GM18511 (cell line): ENCODE measurements at regions not wholly inside any gene's neighbourhood (a gene's known extent, or its start where the extent isn't known, plus 50 kb on each side); places are given as distances from the start of the nearest gene placed in this dataset.
"Not testable (repeated sequence)": the region's sequence is repeated elsewhere in the genome, so short reads cannot be mapped to it uniquely, and the experiment has no call there.

Experiments
- ATAC-seq: cut with Tn5 transposase; IDR thresholded peaks from one replicate; pipeline ENCODE4 v1.9.1; 2021; ENCODE audit warnings: mild to moderate bottlenecking, moderate library complexity; ENCODE audit not compliant: unreplicated experiment

DNA sequence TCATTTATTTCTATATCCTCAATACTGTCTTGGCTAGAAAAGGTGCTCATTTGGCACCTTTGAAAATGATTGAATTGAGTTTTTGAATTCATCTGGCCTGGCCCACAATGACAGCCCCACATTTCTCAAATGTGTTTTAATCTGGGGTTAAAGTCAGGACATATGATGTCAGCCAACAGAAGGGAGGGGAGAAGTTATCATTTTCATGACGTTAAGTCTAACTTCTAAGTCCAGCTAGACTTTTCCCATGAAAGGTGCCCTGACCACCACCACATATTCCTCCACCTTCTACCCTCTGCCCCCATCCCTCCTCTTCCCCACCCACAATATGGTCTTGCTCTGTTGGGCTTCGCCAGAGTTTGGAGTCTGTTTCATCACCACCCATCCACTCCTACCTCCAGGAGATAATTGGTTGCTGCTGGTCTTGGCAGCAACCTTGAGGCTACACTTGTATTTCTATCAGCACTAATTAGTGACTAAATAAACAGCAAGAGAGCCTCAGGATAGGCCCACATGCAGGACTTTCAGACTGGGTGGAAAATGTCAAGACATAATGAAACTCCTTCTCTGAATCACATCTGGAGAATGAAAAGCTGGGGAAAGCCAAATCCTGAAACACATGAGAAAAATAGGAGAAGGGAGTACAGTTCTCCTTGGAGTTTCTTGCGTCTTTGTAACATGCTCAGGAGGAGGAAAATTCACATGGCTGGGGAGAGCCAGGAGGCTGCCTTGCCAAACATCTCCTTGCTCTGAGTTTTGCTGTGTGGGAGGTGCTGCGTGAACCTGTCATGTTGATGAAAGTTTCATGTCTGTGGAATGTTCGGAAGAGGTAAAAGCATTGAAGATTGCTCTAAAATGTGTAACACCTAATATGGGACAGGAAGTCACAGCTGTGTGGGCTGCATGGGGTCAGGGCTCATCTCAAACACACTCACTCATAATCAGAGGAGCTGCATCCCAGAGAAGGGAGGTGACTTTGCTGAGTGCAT, 544.7 kb upstream of the KLF4 start:
- ATAC-seq: no peak

DNA sequence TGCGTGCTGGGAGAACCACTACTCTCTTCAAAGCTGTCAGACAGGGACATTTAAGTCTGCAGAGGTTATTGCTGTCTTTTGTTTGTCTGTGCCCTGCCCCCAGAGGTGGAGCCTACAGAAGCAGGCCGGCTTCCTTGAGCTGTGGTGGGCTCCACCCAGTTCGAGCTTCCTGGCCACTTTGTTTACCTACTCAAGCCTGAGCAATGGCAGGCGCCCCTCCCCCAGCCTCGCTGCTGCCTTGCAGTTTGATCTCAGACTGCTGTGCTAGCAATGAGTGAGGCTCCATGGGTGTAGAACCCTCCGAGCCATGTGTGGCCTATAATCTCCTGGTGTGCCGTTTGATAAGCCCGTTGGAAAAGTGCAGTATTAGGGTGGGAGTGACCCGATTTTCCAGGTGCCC, 542.5 kb upstream of the KLF4 start:
- not testable (repeated sequence) for ATAC-seq

DNA sequence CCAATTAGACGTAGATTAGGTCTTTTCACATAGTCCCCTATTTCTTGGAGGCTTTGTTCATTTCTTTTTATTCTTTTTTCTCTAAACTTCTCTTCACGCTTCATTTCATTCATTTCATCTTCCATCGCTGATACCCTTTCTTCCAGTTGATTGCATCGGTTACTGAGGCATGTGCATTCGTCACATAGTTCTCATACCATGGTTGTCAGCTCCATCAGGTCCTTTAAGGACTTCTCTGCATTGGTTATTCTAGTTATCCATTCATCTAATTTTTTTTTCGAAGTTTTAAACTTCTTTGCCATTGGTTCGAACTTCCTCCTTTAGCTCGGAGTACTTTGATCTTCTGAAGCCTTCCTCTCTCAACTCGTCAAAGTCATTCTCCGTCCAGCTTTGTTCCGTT, 541.7 kb upstream of the KLF4 start:
- ATAC-seq: not testable (repeated sequence)

DNA sequence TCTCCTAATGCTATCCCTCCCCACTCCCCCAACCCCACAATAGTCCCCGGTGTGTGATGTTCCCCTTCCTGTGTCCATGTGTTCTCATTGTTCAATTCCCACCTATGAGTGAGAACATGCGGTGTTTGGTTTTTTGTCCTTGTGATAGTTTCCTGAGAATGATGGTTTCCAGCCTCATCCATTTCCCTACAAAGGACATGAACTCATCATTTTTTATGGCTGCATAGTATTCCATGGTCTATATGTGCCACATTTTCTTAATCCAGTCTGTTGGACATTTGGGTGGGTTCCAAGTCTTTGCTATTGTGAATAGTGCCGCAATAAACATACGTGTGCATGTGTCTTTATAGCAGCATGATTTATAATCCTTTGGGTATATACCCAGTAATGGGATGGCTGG, 537.1 kb upstream of the KLF4 start:
- not testable (repeated sequence) for ATAC-seq

DNA sequence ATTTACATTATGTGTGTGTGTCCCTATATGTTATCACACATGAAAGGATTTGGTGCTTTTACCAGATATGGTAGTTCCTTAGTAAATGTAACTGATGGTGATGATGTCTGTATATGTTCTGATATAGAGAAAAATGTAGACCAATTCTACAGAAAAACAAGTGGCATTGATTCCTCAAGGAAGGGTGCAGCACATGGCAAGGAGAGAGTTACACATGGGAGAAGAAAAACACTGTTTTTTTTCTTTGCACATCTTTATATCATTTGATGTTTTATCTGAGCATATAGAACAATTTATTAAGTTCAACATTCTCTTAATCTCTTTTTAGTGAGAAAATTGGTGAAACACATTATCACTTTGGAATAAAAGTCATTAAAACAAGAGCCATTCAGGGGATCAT, 535.0 kb upstream of the KLF4 start:
- no peak for ATAC-seq

DNA sequence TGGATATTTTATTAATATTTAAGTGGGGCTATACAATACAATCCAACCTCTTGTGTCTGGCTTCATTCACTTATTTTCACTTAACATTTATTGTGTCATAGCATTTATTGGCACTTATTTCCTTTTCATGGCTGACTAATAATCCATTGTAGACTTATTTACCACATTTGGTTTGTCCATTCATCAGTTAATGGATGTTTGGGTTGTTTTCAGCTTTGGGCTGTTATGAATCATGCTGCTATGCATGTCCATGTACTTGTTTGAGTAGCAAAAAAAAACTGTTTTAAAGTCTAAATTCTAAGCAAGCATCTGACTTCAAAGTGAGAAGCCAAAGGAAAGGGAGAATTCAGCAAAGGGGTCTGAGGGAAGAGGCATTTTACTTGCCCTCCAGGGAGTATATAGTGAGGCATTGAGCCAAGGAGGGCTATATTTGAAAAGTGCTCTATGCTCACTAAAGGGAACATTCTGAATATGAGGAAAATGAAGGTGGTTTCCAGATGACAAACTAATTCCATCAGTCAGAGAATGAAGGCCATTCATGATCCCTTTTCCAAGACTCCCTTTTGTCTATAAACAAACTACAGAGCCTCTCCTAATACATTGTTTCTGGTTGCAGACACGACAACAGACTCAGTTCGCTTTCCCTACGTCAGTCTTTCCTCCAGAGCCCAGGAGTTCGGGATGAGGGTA, 532.8 kb upstream of the KLF4 start:
- no peak for ATAC-seq

DNA sequence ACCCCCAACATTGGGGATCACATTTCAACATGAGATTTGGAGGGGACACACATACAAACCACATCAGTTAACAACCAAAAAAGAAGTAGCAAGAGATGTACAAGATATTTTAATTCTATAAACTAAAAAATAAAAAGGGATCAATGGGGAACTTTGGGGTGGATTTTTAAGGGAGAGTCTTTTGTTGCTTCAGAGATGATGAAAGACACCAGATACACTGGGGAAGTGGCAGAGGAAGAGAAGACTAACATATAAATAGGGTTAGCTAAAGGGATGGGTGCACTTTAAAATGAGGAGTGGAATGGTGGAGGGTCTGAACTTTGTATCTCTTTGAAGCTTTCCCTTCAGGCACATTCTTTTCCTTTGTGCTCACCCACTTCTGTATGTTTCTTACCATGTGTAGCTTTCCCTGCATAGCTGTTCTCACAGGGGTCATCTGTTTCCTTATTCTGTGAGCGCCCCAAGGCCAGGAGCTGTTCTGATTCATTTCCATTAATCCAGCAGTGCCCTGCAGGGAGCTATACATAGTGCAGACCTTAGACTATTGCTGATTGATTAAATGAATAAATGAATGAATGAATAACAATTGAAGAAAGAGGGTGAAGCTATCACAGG, 531.6 kb upstream of the KLF4 start:
- ATAC-seq: no peak

DNA sequence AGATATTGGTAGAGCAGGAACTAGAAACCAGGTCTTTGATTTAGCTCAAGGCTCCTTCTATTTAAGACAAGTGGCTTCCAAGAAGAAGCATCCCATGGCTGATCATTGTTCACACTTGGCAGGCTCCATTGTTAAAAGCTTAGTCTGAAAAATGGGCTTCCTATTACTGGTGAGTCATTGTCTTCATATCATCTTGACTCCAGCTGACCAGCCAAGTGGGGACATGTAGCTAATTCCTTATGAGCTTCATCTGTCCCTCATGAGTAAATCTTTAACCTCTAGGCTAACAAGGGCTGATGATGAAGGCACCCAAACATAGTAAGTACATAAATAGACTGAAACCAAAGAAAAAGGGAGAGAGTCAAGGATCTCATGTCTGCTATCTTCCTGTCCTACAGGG, 530.3 kb upstream of the KLF4 start:
- ATAC-seq: no peak

DNA sequence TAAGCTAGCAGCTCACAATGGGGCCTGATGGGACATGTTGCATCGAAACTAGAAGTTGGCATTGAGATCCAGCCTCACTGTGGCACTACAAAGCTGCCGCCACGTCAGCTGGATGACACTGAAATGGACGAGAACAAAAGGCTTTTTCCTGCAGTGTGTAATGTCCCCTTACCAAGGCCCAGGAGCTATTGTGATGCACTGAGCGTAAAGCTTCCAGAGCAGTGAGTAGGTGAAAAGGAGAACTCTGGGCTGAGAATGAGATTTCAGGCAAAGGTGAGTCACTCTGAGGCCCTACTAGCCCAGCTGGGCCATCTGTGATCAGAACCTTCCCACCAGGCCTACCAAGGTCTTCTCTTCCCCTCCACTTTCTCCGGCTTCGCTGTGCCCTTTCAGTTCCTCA, 528.1 kb upstream of the KLF4 start:
- no peak for ATAC-seq

DNA sequence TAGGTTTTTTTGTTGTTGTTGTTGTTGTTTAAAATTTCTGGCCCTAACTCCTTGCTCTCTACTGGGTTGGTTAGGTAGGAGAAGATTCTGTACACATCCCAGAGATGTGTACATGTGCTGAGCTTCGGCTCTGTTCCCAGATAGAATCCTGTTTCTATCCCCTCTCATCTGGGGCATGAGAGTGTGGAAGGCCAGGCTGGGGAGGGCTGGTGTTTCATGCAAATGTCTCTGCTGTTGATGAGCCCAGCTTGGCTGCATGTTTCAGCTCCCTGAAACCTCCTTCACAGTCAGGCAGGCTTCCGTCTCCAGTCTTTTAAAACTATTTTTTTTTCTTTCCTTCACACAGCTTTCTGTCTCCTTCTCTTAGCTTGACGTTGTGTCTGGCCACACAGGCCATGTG, 526.9 kb upstream of the KLF4 start:
- no peak for ATAC-seq

DNA sequence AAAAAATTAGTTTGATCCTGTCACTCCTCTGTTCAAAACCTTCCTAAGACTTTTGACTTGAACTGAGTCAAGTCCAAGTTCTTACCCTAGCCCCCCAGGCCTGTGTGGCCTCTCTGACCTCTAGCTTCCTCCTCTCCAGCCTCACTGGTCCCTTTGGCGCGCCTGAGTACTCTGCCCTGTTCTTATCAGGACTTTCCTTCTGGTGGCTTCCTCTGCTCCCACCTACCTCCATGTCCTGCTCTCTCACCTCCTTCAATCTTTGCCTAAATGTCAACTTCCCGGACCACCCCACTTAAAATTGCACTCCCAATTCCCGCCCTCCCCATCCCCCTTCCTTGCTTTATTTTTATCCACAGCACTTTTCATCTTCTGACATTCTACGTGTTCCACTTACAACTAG, 526.1 kb upstream of the KLF4 start:
- no peak for ATAC-seq

DNA sequence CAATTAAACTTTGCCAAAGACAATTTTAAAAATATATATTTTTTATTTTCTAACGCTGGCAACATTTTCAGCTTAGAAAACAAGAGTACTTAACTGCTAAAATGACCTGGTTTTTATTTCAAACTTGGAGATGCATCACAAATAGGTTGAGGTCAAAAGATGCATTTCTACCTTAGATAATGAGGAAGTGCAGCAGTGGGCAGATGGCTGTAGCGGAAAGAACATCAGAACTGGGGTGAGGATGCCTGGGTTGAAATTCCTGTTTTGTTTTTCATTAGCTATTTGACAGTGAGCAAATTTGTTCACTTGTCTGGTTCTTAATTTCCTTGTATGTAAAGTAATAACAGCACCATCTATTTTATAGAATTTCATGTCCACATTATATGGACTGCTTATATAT, 524.8 kb upstream of the KLF4 start:
- ATAC-seq: no peak

DNA sequence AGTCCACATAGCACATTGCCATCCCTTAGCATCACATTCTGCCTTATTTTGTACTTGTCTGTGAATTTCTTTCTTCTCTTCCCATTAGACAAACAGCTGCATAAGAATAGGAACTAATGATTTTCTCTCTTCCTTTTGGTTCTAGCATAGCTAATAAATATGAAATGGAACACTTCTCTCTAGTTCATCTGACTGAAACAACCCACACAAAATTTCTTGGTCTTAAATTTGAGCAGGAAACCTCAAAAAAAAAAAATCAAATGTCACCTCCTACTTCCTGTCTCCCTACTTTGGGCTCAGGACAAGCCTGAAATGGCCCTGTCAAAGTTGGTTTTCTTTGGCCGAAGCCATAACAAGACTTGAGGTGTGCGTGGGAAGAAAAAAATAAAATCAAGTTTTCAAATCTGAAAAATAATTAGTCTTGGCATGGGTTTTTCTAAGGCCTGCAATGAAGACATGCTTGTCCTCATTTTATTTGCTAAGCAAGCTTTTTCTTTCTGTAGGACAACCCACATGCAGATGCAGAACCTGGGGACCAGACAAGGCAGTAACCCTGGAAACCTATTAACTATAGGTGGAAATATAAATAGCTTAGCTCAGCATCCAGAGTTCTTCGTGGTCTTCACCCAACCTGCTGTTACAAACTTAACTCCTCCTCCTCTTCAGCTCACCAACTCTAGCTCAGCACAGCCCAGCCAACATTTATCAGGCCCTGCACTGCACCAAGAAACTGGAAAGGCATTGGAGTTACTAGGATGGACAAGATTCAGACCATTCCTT, 523.5 kb upstream of the KLF4 start:
- no peak for ATAC-seq

DNA sequence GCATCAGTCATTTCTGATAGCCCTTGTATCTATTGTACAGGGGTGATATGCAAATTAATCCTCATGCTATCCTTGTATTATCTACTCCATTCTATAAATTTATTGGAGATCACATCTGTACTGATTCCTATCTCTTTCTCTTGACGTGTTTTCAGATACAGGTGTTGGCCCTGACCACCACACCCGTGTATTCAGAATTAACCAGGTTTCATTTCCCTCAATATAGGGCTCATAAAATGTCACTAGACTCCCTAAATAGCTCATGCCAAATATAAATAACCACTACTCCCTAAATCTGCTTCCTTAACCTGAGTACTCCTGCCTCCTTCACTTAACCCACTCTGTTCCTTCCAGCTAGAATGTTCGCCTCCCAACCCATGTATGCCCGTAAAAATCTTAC, 522.8 kb upstream of the KLF4 start:
- ATAC-seq: no peak

DNA sequence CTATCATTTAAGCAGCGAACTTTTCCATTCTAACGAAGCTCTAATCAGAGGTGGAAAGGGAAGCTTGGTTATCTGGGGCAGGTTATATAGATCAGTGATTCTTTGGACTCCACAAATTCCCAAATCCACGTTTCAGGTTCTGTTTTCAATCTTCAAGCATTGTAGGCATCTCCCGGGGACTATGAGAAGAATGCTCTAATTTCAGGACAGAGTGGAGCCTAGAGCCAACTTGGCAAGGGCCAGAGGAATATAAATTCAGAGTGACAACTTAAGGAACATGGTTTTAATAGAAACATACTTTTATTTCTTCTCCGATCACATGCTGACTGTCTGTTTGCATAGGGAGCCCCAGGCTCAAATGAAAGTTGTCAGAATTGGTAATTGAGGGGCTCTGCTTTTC, 514.0 kb upstream of the KLF4 start:
- no peak for ATAC-seq

DNA sequence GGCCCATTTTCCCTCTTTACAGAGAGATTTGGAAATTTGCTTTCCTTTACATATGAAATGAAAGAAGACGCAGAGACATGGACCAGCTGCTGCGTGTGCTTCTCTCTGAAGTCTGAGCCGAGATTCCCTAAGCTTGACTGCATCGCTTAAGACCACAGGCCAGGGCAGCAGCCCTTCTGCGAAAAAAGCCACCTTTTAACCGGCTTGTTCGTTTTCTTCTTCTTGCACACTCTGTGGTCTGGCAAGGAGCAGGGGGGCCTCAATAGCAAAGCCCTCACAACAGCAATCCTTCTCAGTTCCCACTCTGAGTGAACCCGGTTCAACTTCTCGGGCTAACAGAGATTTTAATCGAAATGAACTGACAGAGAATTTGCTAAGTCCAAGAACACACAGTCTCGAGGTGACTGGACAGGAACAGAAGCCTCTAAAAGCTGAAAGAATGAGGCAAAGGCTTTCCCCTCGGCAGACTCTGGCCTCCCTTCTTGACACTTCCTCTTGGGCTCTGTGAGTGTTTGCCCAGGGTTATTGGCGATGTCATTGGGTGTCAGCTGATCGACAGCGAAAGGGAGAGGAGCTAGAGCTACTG, 512.9 kb upstream of the KLF4 start:
- no peak for ATAC-seq

DNA sequence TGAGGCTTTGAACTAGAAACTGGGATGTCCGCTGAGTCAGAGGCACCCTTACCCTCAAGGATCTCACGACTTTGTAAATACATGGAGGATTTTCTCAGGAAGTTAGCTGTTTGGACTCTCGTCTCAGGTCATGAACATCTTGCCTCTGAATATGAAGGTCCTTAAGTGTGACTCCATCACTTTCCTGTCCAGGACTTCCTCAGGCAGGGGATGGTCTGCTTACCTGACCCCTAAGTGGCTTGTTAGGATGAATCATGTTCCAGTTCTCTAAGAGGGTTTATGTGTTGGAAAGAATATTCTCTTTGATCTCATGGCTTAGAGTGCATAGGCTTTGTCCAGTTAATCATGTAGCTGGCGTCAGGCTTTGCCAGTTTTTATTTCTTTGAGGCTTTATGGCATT, 511.7 kb upstream of the KLF4 start:
- no peak for ATAC-seq

DNA sequence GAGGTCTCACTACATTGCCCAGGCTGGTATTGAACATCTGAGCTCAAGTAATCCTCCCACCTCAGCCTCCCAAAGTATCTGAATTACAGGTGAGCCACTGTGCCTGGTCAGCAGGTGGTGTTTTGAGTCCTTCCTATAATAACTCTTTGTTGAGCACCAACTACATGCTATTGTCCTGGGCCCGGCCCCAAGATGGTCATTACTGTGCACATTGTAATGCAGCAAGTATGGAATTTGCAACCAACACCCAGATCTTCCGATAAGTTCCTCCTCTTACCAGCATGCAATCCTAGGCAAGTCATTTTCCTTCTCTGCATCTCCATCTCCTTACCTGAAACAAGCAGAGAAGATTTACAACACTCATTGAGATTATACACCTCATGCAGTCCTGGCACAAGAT, 510.3 kb upstream of the KLF4 start:
- no peak for ATAC-seq

DNA sequence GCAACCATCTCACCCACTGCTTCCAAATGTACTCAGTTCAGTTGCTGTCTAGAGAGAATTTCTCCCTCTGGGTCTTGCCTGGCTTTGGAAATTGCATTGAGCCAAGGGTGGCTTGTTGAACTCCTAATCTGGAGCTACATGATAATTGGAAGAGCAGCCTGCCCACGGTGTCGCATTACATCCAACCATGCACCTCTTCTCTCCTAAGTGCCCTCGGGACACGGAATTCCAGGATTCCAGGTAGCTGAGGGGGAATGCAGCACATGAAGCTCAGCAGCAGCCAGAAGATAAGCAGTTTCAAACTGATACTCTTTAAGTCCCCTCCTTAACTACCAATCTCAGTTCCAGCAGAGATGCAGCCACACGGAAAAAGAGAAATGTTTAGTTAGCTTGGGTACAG, 509.4 kb upstream of the KLF4 start:
- ATAC-seq: no peak

DNA sequence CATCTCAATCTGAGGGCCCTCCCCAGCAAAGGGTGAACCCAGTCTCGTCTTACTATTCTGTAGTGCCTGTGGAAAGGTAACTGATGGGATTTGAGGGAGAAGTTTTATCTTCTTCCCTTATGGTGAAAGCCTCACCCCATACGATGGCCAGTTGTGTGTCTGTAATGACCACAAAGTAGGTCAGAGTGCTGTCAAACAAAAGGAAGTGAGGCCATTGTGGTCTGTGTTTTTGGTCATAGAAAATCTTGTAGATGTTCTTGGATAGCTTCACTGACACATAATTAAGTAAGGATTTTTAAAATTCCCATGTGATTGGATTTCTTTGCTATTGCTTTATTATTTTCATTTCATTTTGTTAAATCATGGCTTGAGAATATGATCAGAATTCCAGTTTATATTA, 505.1 kb upstream of the KLF4 start:
- ATAC-seq: no peak

DNA sequence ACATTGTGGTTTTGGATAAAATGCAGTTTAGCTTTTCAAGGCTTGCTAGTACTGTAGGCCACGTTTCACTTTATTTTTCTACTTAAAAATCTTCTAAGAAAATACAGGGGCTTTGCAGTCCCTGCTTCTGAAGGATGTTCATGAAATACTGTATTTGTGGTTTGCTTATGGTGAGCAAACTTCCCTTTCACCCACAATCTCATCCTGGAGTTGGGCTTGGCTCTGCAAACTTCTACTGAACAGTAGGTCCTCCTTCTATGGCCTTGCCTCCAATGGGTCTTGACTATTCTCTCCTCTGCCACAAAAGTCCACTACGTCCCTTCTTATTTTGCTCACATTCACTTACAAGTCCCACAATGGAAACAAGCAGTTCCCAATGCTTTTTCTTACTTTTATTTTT, 502.7 kb upstream of the KLF4 start:
- no peak for ATAC-seq
